GM19455 (cell line): ENCODE measurements at regions not wholly inside any gene's neighbourhood (a gene's known extent, or its start where the extent isn't known, plus 50 kb on each side); places are given as distances from the start of the nearest gene placed in this dataset.

Source experiments
- ATAC-seq: cut with Tn5 transposase; IDR thresholded peaks from one replicate; pipeline ENCODE4 v1.9.1; 2021; ENCODE audit not compliant: unreplicated experiment

DNA sequence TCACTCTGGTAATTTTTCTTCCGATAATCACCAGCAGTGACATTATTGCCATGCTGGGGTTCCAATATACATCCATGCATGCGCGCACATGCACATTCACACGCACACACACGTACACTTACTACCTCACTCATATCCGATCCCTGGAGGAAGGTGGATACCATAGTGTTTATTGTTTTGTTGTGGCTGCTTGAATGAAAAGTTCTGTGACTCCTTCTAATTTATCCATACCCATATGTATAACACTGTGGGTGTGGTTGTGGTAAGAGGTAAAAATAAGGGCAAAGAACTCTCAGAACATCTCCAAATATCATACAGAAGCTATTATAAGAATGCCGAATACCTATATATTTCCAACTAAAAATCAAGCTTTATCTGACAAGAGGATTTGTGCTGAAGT is 407.8 kb upstream of the PODXL start:
- ATAC-seq = no peak

DNA sequence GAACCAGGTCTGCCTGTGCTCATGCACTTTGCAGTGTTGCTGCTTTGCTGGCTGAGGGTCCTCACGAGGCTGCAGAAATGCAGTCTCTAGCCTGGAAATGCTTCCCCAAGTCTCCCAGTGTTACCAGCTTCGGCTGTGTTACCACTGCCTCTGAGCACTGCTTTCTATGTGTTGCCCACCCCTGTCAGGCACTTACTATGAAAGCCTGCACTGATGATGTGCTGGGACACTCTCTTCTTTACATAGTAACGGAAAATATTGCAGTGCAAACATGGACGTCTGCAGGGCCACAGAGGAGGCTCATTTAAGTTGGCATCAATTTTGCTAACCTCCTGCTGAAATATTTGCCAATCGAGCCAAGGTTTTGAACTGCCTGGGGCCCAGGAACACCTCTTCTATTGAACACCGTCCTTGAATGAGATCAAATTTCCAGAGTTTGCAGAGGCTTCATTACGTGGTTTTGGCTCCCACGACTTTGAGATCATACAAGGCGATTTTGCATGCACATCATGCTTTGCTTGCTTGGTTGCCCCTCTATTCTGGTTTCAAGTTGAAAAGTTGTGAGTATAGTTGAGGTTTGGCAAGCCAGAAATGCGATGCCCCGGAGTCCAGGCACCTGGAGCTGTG is 404.7 kb upstream of the PODXL start:
- ATAC-seq = no peak

DNA sequence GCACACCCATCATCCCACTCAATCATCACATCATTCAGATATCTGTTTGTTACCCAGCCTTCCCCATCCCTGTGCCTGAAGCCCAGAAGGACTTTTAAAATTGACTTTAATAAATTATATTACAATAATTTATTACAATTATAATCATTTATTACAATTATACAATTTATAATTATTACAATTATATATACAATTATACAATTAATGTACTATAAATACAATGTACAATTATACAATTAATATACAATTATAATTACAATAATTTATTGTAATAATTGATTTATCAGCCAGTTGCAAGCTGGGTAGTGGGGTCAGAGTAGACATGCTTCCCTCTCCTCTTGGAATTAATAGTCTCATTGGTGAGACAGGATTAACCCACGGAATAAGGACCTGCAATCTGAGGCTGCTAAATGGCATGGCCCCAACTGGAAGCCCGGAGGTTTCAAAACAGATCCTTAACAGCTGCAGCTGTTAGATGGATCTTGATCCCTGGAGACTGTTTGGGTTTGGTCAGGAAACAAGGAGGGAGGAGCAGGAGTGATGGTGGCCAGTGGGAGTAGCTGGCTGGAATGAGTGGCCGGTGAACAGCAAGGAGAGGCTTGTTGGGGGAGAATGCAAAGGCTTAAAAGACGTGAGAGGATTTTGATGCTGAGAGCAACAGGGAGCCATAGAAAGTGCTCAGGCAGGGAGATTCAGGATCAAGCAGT is 402.8 kb upstream of the PODXL start:
- ATAC-seq = no peak

GRCh38 chr7:131957338-131958020 is 401.1 kb upstream of the PODXL start:
- no peak for ATAC-seq

GRCh38 chr7:131956864-131957263 is 400.4 kb upstream of the PODXL start:
- ATAC-seq = no peak

GRCh38 chr7:131955679-131956078 is 399.3 kb upstream of the PODXL start:
- no peak for ATAC-seq

DNA sequence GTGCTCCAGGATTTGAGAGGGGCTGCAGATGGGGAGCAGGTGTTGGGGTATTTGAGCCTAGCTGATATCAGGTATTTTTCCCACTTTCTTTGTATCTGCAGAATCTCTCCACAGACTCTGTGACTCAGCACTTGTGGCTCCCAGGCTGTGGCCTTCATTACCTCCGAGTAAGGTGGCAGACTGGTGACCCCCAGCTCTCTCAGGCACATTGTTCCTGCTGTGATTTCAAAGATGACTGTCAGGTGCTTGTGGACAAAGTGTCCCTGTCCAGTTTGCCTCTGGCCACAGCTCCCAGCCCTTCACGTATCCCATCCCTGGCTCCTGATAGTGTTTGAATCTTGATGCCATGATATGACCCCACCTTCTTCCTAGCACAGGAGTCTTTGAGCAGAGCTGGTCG is 396.8 kb upstream of the PODXL start:
- no peak for ATAC-seq

DNA sequence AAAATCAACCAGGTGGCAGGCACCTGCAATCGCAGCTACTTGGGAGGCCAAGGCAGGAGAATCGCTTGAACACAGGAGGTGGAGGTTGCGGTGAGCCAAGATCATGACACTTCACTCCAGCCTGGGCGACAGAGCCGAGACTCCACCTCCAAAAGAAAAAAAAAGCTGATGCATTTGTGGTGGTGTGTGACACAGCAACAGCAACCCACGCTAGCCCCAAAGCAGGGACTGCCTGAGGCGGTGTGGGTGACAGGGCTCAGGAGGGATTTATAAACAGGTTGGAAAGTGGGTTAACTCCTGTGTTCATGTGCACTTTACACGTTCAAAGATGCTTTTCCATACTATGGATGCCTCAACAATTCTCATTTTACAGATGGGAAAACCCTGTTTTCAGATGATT is 395.9 kb upstream of the PODXL start:
- ATAC-seq = no peak

- no peak for ATAC-seq
These were observed 394.3 kb upstream of the PODXL start for GRCh38 chr7:131950758-131951157.

DNA sequence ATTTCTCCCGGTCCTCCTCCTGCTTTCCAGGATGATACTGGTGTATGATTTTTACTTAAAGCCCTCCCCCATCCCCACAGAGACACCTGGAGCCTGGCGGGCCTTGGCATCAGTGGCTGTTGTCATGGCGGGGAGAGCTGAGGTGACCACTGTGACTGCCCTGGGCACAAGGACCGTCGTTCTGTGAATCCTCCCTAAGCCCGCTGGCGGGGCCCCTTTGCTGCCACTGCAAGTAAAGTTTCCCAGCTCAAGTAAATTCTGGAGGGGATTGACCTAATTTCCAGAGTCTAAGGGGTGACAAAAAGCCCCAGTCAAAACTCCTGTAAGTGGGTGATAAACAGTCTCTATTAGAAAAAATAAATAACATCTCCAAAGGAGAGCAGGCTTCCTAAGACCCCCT is 393.2 kb upstream of the PODXL start:
- no peak for ATAC-seq

DNA sequence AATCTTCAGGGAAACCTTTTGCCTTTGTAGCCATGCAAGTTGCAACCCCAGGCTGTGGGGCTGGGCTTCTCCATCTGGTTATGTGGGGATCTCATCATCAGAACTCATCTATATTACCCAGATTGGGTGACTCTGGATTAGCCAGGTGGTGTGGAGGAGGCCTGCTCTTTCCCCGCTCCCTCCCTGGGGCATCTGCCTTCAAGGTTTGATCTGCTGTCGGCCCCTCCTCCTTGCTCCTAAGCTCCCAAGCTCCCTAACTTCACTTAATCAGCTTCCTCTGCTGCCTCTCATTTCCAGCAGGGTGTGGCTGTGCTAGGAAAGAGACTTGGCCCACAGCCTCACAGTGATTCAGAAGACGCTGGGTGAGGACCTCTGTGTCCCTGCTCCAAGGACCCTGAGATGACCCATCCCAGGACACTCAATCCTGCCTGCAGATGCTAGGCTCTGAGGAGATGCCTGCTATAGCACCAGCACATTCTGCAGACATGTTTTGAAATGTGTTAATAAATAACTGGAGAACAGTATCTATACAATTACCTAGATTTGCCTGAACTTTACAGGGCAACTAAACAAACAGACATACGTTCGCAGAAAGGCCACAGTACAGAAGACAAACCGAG is 392.1 kb upstream of the PODXL start:
- ATAC-seq = no peak

GRCh38 chr7:131947661-131948060 is 391.2 kb upstream of the PODXL start:
- no peak for ATAC-seq

- ATAC-seq = no peak
These were observed 389.6 kb upstream of the PODXL start for GRCh38 chr7:131945957-131946544.

DNA sequence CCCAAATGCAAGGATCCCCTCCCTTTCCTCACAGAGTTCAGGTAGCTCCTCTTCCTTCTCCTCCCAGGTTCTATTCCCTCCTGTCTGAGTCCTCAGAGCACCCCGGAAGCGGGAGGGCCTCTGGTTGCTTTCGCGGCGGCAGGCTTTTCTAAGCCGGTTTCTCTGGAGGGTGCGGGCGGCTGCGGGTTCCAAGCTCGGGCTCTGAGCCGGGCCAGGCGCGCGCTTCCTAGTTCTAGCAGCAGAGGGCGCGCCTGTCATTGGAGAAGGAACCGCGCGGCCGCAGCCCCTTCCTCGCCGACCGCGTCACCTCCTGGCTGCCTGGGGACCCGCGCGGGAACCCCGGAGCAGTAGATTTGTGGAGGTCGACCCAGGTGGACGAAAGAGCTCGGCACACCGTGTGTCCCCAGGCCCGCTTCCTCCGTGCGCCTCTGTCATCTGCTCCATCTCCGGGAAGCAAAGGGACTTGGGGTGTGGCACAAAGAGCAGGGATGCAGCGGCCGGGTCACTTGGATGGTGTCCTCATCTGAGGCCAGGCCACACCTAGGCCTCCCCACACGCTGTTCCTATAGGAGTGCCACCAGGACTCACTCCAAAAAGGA is 389.0 kb upstream of the PODXL start:
- no peak for ATAC-seq

DNA sequence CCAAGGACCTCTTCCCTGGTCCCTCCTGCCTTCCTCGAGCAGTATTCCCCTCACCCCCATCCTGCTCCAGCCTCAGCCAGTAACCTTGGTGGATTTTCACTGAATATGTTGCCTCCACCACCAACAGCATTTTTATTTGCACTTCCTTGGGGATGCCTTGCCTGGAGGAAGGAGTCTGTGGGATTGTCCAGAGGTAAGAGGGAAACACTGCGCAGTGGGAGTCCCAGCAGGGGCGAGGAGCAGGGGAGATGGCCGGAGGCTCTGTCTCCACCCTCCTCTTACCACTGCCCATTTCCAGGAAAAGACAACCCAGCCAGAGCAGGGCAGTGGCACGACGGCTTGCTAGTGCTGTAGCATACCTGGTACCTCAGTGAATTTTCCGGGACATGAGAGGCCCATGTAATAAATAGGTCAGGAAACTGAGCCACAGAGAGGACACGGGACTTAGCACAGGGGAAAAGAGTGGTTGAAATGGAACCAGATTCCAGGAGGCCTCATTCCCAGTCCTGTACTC is 388.2 kb upstream of the PODXL start:
- no peak for ATAC-seq

- ATAC-seq = no peak
These were observed 387.2 kb upstream of the PODXL start for GRCh38 chr7:131943646-131944045.

DNA sequence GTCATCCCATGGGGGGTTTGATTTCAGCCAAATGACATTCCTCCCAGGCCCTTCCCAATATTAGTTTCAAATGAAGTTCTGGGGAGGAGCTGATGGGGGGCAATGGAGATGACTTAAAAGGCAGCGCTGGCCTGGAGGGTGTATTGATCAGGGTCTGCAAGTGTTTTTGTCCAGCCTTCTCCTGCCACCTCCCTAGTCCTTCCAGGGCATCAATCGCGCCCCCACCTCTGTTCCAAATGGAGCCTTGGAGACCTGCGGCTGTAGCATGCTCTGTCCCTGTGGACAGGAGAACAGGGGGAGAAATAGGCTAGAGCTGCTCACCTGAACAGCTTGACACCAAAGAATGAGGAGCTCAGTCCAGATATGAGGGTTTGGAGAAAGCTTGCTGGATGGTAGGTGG is 386.8 kb upstream of the PODXL start:
- no peak for ATAC-seq

- no peak for ATAC-seq
These were observed 386.1 kb upstream of the PODXL start for GRCh38 chr7:131942287-131943150.

GRCh38 chr7:131941291-131941690 is 384.9 kb upstream of the PODXL start:
- ATAC-seq = no peak

DNA sequence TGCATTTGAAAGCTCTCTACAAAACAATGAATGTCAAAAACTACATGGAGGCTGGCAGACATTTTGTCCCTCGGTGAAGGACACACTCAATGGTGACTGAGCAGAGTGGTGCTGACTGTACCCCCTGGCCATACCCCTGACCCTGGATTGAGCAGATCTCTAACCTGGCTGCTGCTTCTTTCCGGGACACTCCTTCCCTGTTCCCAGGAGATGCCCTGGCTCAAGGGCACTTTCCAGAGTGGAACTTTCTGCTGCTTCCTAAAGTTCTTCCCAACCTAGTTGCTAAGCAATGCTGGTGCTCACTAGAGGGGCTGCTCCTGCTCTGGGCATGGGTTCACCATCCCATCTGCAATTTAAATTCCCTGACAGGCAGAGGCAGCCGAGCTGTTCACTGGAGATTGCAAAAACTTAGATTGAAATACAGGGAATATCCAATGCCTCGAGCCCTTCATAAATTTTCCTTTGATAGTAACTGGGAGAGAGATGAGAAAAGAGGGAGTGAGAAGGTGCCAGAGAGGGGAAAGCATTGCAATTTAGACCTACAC is 384.3 kb upstream of the PODXL start:
- no peak for ATAC-seq
